Retinal pigment epithelial cell (primary cell): ENCODE measurements at regions not wholly inside any gene's neighbourhood (a gene's known extent, or its start where the extent isn't known, plus 50 kb on each side); places are given as distances from the start of the nearest gene placed in this dataset.
A peak's percentile ranks its signal among the peaks of the same experiment; 100 is the strongest.

ENCODE experiments used
- DNase-seq: peaks from one replicate; pipeline ENCODE4 v3.0.0-alpha.2; 2010; ENCODE audit warnings: low read depth
- H3K4me3 ChIP-seq: 2 replicates; pipeline ENCODE4 v1.5.1; 2011; ENCODE audit warnings: mild to moderate bottlenecking, low read length, control low read depth, moderate library complexity
- TF ChIP-seq, protein P1 (sequence below): conservative IDR thresholded peaks from 2 replicates; pipeline ENCODE4 v1.5.1; 2011; ENCODE audit warnings: low read depth, low read length, control low read depth, inconsistent platforms

DNA sequence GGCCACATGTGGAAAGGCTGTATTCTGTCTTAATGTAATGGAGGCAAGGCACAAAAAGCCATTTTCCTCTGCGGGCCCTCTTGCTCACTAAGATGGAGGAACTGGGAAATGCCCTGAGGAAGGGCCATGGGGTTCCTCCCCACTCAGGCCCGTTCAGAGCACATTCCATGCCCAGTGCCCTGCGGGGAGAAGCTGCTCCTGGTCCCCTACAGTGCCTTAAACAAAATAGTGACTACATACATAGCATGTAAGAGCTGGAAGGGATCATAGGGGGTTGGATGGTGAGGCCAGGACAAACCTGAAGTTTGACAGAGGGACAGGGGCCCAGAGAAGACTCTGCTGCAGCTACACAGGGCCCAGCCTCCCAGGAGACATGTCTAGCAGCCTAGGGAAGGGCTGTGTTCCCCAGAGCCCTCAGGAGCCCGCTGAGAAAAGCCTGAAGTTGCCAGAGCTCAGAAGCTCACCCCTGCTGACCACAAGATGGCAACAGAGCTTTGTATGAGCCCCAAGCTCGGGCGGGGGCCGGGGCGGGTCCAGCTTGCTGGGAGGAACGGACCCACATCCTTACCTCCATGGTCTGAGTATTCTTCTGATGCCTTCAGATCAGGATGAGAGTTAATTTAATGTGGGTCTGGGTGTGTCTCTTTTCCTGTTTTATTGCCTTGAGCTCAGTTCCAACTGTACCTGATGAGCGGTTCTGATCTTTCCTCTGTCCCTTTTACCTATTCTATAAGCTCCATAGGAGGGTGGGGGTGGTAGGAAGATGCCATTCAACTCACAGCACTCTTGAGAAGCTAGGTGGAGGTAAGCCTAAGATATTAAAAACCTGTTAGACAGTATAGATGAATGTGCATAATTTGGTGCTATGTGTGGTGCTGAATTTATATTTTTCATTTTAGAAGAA is 242.9 kb downstream of the CDC5L start:
- TF ChIP-seq, protein P1, sequence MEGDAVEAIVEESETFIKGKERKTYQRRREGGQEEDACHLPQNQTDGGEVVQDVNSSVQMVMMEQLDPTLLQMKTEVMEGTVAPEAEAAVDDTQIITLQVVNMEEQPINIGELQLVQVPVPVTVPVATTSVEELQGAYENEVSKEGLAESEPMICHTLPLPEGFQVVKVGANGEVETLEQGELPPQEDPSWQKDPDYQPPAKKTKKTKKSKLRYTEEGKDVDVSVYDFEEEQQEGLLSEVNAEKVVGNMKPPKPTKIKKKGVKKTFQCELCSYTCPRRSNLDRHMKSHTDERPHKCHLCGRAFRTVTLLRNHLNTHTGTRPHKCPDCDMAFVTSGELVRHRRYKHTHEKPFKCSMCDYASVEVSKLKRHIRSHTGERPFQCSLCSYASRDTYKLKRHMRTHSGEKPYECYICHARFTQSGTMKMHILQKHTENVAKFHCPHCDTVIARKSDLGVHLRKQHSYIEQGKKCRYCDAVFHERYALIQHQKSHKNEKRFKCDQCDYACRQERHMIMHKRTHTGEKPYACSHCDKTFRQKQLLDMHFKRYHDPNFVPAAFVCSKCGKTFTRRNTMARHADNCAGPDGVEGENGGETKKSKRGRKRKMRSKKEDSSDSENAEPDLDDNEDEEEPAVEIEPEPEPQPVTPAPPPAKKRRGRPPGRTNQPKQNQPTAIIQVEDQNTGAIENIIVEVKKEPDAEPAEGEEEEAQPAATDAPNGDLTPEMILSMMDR: peak; percentile 75
- H3K4me3 ChIP-seq: no peak overlapping the region
- no peak for DNase-seq

GRCh38 chr6:44631968-44632367 is 244.5 kb downstream of the CDC5L start:
- TF ChIP-seq, protein P1: no peak
- no peak overlapping the region for H3K4me3 ChIP-seq
- no peak for DNase-seq

GRCh38 chr6:44634321-44634720 is 246.8 kb downstream of the CDC5L start:
- no peak for DNase-seq
- no peak overlapping the region for H3K4me3 ChIP-seq
- TF ChIP-seq, protein P1: no peak

DNA sequence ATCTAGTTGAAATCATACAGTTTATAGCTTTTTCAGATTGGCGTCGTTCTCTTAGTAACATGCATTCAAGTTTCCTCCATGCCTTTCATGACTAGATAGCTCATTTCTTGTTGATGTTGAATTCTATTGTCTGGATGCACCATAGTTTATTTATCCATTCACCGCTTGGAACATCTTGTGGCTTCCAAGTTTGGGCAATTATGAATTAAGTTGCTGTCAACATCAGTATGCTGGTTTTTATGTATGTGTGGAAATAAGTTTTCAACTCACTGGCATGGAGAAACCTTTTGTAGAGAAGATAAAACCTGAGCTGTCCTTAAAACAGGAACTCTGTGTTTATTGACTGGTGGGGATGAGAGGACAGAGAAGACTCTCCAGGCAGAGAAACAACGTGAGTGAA is 248.0 kb downstream of the CDC5L start:
- no peak overlapping the region for H3K4me3 ChIP-seq

DNA sequence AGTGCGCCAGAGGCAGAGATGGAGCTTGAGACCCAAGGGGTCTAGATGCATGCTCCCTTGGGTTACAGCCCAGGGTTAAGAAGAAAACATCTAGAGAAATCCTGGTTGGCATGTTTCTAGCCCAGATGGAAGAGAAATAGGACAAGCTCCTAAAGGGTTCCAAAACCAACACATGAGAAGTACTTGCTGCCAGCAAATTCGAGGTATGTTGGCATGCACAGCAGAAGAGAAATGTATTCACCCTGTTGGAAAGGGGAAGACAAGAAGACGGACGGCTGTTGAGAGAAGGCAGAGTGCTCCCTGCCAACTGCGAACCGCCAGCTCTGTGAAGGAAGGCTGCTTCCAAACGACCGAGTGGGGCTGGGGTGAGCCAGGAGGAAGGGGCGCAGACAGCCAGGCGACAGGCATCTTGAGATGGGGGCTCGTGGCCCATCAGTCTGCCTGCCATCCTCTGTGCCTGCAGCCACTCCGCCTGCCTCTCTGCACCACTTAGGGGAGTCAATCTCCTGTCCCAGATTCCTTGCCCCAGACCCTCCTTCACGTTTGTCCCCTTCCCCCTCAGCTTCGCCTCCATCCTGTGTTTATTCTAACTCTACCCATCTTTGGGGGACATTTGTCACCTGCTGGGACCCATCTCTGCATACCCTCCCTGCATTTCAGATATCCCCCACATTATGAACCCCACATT is 249.2 kb downstream of the CDC5L start:
- DNase-seq: no peak
- no peak overlapping the region for H3K4me3 ChIP-seq
- TF ChIP-seq, protein P1: no peak

More for the DNA sequence above, 248.0 kb downstream of the CDC5L start:
- DNase-seq: no peak
- TF ChIP-seq, protein P1: no peak

- TF ChIP-seq, protein P1: no peak
- DNase-seq: no peak
- no peak overlapping the region for H3K4me3 ChIP-seq
These were observed 254.0 kb downstream of the CDC5L start for GRCh38 chr6:44641344-44642031.
